ENCODE measurements at regions not wholly inside any gene's neighbourhood (a gene's known extent, or its start where the extent isn't known, plus 50 kb on each side); places are given as distances from the start of the nearest gene placed in this dataset.

DNA sequence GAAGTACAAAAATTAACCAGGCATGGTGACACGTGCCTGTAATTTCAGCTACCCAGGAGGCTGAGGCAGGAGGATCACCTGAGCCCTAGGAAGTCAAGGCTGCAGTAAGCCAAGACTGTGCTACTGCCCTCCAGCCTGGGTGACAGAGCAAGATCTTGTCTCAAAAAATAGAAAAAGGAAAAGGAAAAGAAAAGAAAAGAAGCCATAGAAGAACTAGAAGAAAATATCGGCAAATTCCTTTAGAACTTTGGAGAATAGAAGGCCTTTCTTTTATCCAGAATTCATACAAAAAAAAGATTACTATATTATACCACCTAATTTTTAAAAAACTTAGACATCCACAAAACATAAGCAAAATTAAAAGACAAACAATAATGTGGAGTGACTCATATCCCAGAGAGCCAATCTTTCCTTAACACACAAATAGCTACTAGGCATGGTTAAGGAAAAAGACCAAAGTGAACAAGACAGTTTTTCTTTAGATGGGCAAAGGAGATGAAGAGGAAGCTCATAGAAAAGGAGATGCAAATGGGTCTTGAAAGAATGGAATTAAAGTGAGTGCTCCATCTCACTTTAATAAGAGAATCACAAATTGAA is 251.1 kb upstream of the IRF2BP2 start:
- ChIA-PET POLR2A (no interaction called here), CTCF (interaction anchor here (0.6 kb wide), 2 partner anchors 9 to 25 kb away, joined by 3 read pairs; no protein-coding TSS in a partner anchor)
- Histone ChIP-seq H3K36me3 (ENCODE audit: control insufficient read depth in 2 of 2, insufficient read depth in 1 of 2, low read length in 2 of 2) (no peaks in the 10 kb centered on the region), H3K4me3 (ENCODE audit: low read depth, low read length) (no peak overlapping the region), H3K9me3 (ENCODE audit: control insufficient read depth, insufficient read depth, low read depth, low read length) (no peaks in the 10 kb centered on the region), H3K4me1 (ENCODE audit: control insufficient read depth, insufficient read depth, low read length) (no peaks in the 10 kb centered on the region), H3K27ac (ENCODE audit: extremely low read depth, low read depth, low read length) (no peak overlapping the region)
- no peak for TF ChIP-seq REPIN1 (tag by site-specific recombination; IDR thresholded peaks at IDR 0.05; ENCODE audit: low read depth)
- no peak for TF ChIP-seq MEIS1 (CRISPR knock-in tag; IDR thresholded peaks at IDR 0.05; ENCODE audit: borderline replicate concordance)
- TF ChIP-seq ZNF521 (tag by site-specific recombination; IDR thresholded peaks at IDR 0.05): no peak
- TF ChIP-seq, protein P1, sequence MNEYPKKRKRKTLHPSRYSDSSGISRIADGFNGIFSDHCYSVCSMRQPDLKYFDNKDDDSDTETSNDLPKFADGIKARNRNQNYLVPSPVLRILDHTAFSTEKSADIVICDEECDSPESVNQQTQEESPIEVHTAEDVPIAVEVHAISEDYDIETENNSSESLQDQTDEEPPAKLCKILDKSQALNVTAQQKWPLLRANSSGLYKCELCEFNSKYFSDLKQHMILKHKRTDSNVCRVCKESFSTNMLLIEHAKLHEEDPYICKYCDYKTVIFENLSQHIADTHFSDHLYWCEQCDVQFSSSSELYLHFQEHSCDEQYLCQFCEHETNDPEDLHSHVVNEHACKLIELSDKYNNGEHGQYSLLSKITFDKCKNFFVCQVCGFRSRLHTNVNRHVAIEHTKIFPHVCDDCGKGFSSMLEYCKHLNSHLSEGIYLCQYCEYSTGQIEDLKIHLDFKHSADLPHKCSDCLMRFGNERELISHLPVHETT (tag by site-specific recombination; IDR thresholded peaks at IDR 0.05): no peak
- TF ChIP-seq, protein P2, sequence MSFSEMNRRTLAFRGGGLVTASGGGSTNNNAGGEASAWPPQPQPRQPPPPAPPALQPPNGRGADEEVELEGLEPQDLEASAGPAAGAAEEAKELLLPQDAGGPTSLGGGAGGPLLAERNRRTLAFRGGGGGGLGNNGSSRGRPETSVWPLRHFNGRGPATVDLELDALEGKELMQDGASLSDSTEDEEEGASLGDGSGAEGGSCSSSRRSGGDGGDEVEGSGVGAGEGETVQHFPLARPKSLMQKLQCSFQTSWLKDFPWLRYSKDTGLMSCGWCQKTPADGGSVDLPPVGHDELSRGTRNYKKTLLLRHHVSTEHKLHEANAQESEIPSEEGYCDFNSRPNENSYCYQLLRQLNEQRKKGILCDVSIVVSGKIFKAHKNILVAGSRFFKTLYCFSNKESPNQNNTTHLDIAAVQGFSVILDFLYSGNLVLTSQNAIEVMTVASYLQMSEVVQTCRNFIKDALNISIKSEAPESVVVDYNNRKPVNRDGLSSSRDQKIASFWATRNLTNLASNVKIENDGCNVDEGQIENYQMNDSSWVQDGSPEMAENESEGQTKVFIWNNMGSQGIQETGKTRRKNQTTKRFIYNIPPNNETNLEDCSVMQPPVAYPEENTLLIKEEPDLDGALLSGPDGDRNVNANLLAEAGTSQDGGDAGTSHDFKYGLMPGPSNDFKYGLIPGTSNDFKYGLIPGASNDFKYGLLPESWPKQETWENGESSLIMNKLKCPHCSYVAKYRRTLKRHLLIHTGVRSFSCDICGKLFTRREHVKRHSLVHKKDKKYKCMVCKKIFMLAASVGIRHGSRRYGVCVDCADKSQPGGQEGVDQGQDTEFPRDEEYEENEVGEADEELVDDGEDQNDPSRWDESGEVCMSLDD (tag by site-specific recombination; IDR thresholded peaks at IDR 0.05): no peak
- TF ChIP-seq, protein P3, sequence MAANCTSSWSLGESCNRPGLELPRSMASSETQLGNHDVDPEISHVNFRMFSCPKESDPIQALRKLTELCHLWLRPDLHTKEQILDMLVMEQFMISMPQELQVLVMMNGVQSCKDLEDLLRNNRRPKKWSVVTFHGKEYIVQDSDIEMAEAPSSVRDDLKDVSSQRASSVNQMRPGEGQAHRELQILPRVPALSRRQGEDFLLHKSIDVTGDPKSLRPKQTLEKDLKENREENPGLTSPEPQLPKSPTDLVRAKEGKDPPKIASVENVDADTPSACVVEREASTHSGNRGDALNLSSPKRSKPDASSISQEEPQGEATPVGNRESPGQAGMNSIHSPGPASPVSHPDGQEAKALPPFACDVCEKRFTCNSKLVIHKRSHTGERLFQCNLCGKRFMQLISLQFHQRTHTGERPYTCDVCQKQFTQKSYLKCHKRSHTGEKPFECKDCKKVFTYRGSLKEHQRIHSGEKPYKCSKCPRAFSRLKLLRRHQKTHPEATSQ (tag by site-specific recombination; IDR thresholded peaks at IDR 0.05): no peak
- TF ChIP-seq, protein P4, sequence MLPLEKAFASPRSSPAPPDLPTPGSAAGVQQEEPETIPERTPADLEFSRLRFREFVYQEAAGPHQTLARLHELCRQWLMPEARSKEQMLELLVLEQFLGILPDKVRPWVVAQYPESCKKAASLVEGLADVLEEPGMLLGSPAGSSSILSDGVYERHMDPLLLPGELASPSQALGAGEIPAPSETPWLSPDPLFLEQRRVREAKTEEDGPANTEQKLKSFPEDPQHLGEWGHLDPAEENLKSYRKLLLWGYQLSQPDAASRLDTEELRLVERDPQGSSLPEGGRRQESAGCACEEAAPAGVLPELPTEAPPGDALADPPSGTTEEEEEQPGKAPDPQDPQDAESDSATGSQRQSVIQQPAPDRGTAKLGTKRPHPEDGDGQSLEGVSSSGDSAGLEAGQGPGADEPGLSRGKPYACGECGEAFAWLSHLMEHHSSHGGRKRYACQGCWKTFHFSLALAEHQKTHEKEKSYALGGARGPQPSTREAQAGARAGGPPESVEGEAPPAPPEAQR (tag by site-specific recombination; IDR thresholded peaks at IDR 0.05): no peak
- no peak for TF ChIP-seq ZNF184 (tag by site-specific recombination; IDR thresholded peaks at IDR 0.05)
- no peak for TF ChIP-seq EGR2 (tag by site-specific recombination; IDR thresholded peaks at IDR 0.05; ENCODE audit: low read depth)
- TF ChIP-seq ZNF324 (tag by site-specific recombination; IDR thresholded peaks at IDR 0.05): no peak

GRCh38 chr1:234858722-234859121 is 248.7 kb upstream of the IRF2BP2 start:
- no peaks in the 10 kb centered on the region for H3K9me3 ChIP-seq (ENCODE audit: control insufficient read depth, insufficient read depth, low read depth, low read length)
- no peak overlapping the region for H3K4me3 ChIP-seq (ENCODE audit: low read depth, low read length)
- H3K4me1 ChIP-seq (ENCODE audit: control insufficient read depth, insufficient read depth, low read length): no peaks in the 10 kb centered on the region
- no peak overlapping the region for H3K27ac ChIP-seq (ENCODE audit: extremely low read depth, low read depth, low read length)
- ChIA-PET POLR2A (interaction anchor here (0.5 kb wide), 1 partner anchor 238 kb away, joined by 6 read pairs; no protein-coding TSS in a partner anchor), CTCF (interaction anchor here (0.6 to 1.7 kb wide), 3 partner anchors 32 to 359 kb away, joined by 3 read pairs; no protein-coding TSS in a partner anchor)
- H3K36me3 ChIP-seq (ENCODE audit: control insufficient read depth in 2 of 2, insufficient read depth in 1 of 2, low read length in 2 of 2): no peaks in the 10 kb centered on the region
- TF ChIP-seq ZNF596 (tag by site-specific recombination; IDR thresholded peaks at IDR 0.05) (no peak), SP2 (tag by site-specific recombination; IDR thresholded peaks at IDR 0.05) (no peak), ZNF529 (tag by site-specific recombination; IDR thresholded peaks at IDR 0.05; ENCODE audit: insufficient replicate concordance) (no peak), ZNF335 (tag by site-specific recombination; conservative IDR thresholded peaks at IDR 0.05) (no peak), GLI4 (tag by site-specific recombination; IDR thresholded peaks at IDR 0.05) (no peak), GFI1B (tag by site-specific recombination; IDR thresholded peaks at IDR 0.05) (no peak), ZNF449 (tag by site-specific recombination; IDR thresholded peaks at IDR 0.05) (no peak), SETDB1 (IDR thresholded peaks at IDR 0.05; ENCODE audit: insufficient read length, low read length) (no peak), ZNF548 (tag by site-specific recombination; IDR thresholded peaks at IDR 0.05) (no peak), MEIS1 (CRISPR knock-in tag; IDR thresholded peaks at IDR 0.05; ENCODE audit: borderline replicate concordance) (no peak), ZNF2 (tag by site-specific recombination; IDR thresholded peaks at IDR 0.05) (no peak)
- TF ChIP-seq, protein P5, sequence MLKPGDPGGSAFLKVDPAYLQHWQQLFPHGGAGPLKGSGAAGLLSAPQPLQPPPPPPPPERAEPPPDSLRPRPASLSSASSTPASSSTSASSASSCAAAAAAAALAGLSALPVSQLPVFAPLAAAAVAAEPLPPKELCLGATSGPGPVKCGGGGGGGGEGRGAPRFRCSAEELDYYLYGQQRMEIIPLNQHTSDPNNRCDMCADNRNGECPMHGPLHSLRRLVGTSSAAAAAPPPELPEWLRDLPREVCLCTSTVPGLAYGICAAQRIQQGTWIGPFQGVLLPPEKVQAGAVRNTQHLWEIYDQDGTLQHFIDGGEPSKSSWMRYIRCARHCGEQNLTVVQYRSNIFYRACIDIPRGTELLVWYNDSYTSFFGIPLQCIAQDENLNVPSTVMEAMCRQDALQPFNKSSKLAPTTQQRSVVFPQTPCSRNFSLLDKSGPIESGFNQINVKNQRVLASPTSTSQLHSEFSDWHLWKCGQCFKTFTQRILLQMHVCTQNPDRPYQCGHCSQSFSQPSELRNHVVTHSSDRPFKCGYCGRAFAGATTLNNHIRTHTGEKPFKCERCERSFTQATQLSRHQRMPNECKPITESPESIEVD (tag by site-specific recombination; IDR thresholded peaks at IDR 0.05): no peak
- TF ChIP-seq, protein P4 (tag by site-specific recombination; IDR thresholded peaks at IDR 0.05): no peak

Measured in HEK293 (cell line).